Stimulated activated CD4-positive, alpha-beta T cell treated with anti-CD3 and anti-CD28 coated beads, Interleukin-1b, Interleukin-23, amount 100 ng/mL, for 1 hour (primary cell): ENCODE measurements at regions not wholly inside any gene's neighbourhood (a gene's known extent, or its start where the extent isn't known, plus 50 kb on each side); places are given as distances from the start of the nearest gene placed in this dataset.
"Not testable (repeated sequence)": the region's sequence is repeated elsewhere in the genome, so short reads cannot be mapped to it uniquely, and the experiment has no call there.

ENCODE experiments used
- DNase-seq, 2 donors: peaks; one replicate each; pipeline ENCODE4 v3.0.0-alpha.2; 2020; ENCODE audit warnings: low read depth in 2 of 2

DNA sequence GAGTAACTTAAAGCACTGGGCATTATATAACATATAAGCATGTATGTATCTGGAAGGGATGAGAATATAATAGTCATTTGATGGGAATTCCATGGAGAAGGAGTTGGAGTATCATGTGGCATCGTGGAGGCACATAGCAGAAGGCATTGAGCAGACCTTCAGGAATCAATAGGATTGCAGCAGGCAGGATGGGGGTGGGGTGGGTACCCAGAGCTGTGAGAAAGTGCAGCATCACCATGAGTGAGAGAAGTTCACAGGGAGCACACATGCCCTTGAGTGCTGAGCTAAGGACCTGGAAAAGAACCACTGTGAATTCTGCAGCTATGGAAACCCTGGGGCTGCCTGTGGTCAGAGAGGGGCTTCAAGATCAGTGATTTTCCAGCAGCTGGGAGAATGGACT is 57.3 kb downstream of the MED10 start:
- DNase-seq: no peak

DNA sequence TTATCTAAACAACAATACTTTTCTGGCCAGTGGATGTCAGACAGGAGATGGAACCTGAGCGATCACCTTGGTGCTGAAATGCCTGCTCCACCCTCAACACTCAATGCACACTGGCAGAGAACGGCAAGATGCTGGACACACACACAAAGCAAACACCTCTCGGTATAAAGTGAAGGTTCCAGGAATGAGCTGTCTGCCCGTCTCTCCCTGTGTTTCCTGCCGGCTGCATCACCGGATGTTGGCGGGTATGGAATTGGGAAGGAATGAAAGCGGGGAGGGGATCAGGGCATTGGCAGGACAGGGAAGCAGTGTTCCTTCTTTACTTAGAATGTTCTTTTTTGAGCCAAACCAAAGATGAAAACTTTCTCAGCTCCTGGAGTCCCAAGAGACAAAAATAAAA is 59.2 kb downstream of the MED10 start:
- DNase-seq: no peak

- no peak for DNase-seq
These were observed 61.1 kb downstream of the MED10 start for GRCh38 chr5:6317116-6317798.

GRCh38 chr5:6315580-6315979 is 62.8 kb downstream of the MED10 start:
- DNase-seq: no peak

DNA sequence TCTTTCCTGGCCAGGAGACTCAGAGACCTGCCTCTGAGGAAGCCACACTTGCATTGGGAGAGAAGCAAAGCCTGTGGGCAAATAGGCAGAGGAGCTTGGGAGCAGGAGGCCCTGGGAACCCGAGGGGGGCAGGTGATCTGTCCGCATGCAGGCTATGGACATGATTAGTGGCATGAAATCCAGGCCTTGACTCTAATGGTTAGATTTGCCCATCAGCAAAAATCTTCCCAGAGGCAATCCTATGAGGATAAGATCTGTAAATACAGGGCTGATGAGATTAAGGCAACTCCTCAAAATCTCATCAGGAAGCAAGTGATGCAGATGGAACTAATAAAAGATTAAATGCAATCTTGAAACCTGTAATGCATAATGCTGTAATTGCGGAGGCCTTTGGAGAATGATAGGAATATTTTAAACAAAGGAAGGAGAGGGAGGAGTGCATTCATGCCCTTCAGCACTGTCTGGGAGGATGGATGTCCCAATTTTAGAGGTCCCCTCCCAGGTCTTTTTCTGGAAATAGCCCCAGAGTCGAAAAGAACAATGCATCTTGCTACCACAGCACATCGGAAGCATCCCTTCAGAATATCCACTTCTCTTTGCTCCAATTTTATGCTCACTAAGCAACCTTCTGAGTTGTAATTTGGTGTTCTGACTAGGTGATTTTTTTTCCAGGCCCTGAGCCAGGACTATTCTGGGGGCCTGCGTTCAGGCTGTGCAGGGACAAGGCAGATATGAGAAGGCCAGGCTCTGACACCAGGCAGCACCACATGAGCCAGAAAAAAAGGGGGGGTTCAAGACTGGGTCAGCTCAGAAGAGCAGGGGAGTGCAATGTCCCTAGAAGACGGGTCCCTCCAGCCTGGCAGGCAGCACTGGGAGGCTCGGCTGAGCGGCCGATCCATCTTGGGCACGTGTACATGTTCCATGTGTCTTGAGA is 66.5 kb downstream of the MED10 start:
- no peak for DNase-seq

- no peak for DNase-seq
These were observed 68.4 kb downstream of the MED10 start for GRCh38 chr5:6309949-6310348.

GRCh38 chr5:6308683-6309082 is 69.7 kb downstream of the MED10 start:
- DNase-seq: no peak

GRCh38 chr5:6307304-6307703 is 71.0 kb downstream of the MED10 start:
- DNase-seq: no peak

- no peak for DNase-seq
These were observed 72.5 kb downstream of the MED10 start for GRCh38 chr5:6305853-6306252.

GRCh38 chr5:6302684-6303083 is 75.7 kb downstream of the MED10 start:
- no peak for DNase-seq

- no peak for DNase-seq
These were observed 76.3 kb downstream of the MED10 start for GRCh38 chr5:6302075-6302474.

GRCh38 chr5:6296524-6296923 is 81.8 kb downstream of the MED10 start:
- DNase-seq: no peak

GRCh38 chr5:6291961-6292360 is 86.4 kb downstream of the MED10 start:
- no peak for DNase-seq

DNA sequence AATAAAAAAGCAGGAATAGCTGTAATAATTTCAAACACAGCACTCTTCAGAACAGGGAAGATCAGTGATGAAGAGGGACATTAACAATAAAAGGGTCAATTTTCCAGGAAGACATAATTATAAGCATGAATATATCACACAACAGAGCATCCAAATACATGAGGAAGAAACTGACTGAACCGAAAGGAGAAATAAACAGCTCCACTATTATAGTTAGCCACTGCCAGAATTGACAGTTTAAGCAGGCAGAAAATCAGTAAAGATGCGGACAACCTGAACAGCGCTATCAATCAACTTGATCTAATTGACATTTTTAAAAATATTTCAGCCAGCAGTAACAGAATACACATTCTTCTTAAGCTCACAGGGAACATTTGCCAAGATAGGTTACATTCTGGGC is 89.1 kb downstream of the MED10 start:
- no peak for DNase-seq

- no peak for DNase-seq
These were observed 91.2 kb downstream of the MED10 start for GRCh38 chr5:6287176-6287575.

DNA sequence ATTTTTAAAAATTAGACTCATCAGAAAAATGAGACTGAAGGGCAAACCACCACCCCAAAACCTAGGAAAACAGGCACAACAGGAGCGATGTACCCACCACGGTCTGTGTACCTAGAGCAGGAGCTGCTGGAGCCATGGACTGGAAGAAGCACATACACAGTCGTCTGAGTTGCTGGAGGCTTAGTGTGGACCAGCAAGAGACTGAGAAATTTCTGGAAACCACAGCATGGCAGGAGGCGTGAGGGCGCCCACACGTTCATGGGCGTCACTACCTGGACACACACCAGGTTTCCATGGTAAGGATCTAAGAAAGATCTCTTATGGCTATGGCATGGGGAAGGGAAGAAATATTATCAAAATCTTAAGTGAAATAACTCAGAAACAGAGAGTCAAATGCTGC is 91.9 kb downstream of the MED10 start:
- DNase-seq: no peak

GRCh38 chr5:6284491-6284890 is 93.9 kb downstream of the MED10 start:
- not testable (repeated sequence) for DNase-seq

DNA sequence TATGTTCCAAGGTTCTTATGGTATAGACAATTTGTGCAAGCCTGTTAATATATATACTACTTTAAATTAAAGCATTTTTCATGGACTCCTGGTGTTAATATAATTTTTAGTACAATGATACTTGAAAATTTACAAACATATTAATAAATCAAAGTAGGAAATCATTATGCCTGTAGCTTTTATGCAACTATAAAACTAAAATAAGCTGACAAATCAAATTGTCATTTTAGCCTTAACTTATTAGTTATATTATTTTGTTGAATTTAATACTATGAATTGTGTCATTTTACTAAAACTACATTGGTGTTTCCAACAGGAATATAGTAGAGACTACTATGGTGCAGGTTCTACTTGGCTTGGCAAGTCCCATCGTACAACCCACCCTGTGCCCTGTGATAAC is 96.0 kb downstream of the MED10 start:
- DNase-seq: no peak

DNA sequence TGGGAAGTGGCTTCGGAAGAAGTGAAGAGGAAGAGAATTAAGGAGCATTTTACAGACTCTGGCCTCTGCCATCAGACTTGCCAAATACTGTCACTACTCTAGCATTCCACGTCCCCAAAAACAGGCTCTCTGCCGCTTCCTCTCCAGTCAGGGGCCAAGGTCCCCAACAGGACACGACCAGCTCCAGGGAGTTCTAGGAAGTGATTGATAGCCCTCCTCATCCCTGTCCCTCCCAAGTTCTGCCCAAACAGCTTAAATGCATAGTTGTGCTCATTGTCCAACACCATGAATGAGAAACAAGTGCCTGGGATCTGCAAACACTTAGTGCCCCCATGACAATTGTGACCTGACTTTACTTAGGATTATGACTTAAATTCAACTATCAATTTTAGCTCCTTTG is 96.5 kb downstream of the MED10 start:
- DNase-seq: no peak

DNA sequence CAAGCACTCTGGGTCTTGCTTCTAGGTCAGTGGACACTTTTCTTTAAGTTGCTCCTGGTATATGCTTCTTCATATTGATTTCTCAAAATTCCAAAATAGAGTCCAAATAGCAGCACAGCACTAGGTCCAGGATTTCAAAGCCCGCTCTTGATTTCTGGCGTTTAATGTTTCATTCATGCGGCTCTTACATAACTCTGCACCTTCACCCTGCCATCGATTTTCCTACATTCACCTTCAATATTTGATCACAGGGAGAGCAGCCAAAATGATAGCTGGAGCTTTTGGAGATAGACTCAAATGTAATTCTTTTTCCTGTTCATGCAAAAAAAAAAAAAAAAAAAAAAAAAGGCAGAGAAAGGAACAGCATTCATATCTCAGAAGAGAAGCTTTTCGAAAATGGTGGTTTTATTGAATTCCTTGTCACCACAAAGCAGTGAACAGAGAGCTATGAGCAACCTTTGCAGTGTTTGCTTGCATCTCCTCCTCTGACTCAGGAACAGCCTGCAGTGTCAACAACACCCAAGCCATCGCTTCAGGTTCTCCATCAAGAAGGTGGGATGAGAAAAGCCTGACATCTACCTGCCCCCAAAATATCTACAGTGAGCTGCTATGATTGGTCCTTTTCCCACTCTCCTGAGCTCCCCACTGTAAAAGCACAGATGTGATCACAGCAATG is 97.8 kb downstream of the MED10 start:
- no peak for DNase-seq

DNA sequence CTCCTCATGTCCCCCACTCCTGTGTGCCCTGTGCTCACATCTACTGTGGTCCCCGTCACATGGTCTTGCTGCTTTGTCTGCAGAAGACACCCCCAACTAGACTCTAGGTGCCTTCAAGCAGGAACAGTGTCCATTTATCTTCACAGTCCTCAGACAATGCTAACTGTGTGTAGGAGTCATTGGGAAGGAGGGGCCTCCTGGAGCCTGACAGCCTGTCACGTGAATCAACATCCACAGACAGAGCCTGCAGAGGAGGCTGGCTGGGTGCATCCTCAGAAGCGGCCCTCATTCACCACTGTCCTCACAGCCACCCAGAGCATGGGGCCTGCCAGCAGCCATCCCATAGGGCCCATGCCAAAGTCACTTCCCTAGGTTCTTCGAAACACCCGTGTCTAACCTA is 98.7 kb downstream of the MED10 start:
- DNase-seq: no peak

DNA sequence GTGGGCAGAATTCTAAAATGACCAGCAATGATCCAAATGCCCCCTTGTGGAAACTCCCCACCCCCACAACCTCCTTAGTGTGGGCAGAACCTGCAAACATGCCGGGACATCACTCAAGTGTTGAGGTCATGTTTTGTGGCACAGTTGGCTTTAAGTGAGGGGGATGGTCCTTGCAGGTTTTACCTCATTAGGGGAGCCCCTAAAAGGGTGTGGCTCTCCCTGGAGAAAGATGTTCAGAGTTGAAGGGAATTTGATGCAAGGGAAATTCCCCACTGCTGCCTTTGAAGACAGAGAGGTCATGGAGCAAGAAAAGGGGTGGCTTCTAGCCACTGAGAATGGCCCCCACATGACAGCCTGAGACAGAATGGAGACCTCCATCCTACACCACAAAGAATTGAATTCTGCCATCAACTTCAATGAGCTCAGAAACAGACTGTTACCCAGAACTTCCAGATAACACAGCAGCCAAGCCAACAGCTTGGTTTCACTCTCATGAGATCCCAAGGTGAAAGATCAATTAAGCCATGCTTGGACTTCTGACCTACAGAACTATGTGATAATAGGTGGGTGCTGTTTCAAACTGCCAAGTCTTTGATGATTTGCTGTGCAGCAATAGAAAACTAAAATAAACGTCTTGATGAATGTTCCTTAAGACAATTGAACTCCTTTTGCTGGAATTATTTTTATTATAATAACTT is 103.4 kb downstream of the MED10 start:
- no peak for DNase-seq
